Gastroesophageal sphincter (tissue), 4 donors: ENCODE measurements at regions not wholly inside any gene's neighbourhood (a gene's known extent, or its start where the extent isn't known, plus 50 kb on each side); places are given as distances from the start of the nearest gene placed in this dataset.

Source experiments
- ATAC-seq: fragments of 150-250 bp; one replicate; pipeline ENCODE4 v1.9.1; 2016; ENCODE audit warnings: mild to moderate bottlenecking, moderate library complexity
- H3K27ac ChIP-seq, 4 donors: fragments of 200-600 bp; sonication (generic) in 3 of 4; 1 replicate in 3 of 4; 2 replicates in 1 of 4; pipeline ENCODE4 v1.5.1; 2016 to 2019
- H3K27me3 ChIP-seq: fragments of 200-600 bp; sonication (generic); one replicate; pipeline ENCODE4 v1.5.1; 2019
- H3K36me3 ChIP-seq, 2 donors: fragments of 200-600 bp; sonication (generic); one replicate each; pipeline ENCODE4 v1.5.1; 2019; ENCODE audit warnings: control low read depth in 1 of 2
- H3K4me1 ChIP-seq, 3 donors: fragments of 200-600 bp; sonication (generic); 1 replicate in 2 of 3; 2 replicates in 1 of 3; pipeline ENCODE4 v1.5.1; 2016 to 2019; ENCODE audit warnings: control low read depth in 2 of 3
- H3K4me3 ChIP-seq, 2 donors: fragments of 200-600 bp; sonication (generic); one replicate each; pipeline ENCODE4 v1.5.1; 2019; ENCODE audit warnings: mild to moderate bottlenecking in 1 of 2, moderate library complexity in 1 of 2
- H3K9me3 ChIP-seq, 3 donors: fragments of 200-600 bp; sonication (generic); one replicate each; pipeline ENCODE4 v1.5.1; 2017 to 2019; ENCODE audit warnings: control low read depth in 2 of 3
- EP300 ChIP-seq: sonication (generic); formaldehyde crosslinking; IDR thresholded peaks from one replicate; pipeline ENCODE4 v1.6.1; 2017; ENCODE audit warnings: antibody characterized with exemption, mild to moderate bottlenecking
- POLR2A ChIP-seq, 2 donors: fragments of 450-650 bp; IDR thresholded peaks; one replicate each; pipeline ENCODE4 v1.6.1; 2017; ENCODE audit warnings: antibody characterized with exemption in 2 of 2, mild to moderate bottlenecking in 2 of 2, moderate library complexity in 1 of 2
- POLR2AphosphoS5 ChIP-seq: sonication (generic); formaldehyde crosslinking; IDR thresholded peaks from one replicate; pipeline ENCODE4 v1.6.1; 2017; ENCODE audit warnings: antibody characterized with exemption
- WGBS, 2 donors: methylation state at CpG; one replicate each; pipeline ENCODE4 v1.1.5; 2018; ENCODE audit warnings: low coverage in 1 of 2; 5-methylcytosine and 5-hydroxymethylcytosine counted together
- TF ChIP-seq, protein P1 (sequence below), 4 experiments: fragments of 200-600 bp in 2 of 4; fragments of 450-650 bp in 2 of 4; sonication (generic) in 1 of 4; IDR thresholded peaks; one replicate each; pipeline ENCODE4 v1.5.1; 2017 to 2019; ENCODE audit warnings: antibody characterized with exemption in 4 of 4, mild to moderate bottlenecking in 2 of 4, moderate library complexity in 2 of 4

- ATAC-seq = no peak
- no peaks in the 10 kb centered on the region for H3K36me3 ChIP-seq
- H3K4me1 ChIP-seq = no peaks in the 10 kb centered on the region
- no peak overlapping the region for H3K27ac ChIP-seq
- H3K9me3 ChIP-seq = no peaks in the 10 kb centered on the region
- 60% methylated on average over 1 of the region's 1 CpG; no CpG with 5 or more reads in 1 of the 2 donors for WGBS, 2 donors
- H3K4me3 ChIP-seq = no peak overlapping the region
- TF ChIP-seq EP300 = no peak
- H3K27me3 ChIP-seq = no peaks in the 10 kb centered on the region
Observed at GRCh38 chr1:218620956-218621355, 275.8 kb downstream of the TGFB2 start.

GRCh38 chr1:218624052-218624451 lies 278.9 kb downstream of the TGFB2 start:
- TF ChIP-seq POLR2AphosphoS5 (no peak), EP300 (no peak), POLR2A (IDR thresholded peaks at IDR 0.05) (no peak)
- TF ChIP-seq, protein P1, sequence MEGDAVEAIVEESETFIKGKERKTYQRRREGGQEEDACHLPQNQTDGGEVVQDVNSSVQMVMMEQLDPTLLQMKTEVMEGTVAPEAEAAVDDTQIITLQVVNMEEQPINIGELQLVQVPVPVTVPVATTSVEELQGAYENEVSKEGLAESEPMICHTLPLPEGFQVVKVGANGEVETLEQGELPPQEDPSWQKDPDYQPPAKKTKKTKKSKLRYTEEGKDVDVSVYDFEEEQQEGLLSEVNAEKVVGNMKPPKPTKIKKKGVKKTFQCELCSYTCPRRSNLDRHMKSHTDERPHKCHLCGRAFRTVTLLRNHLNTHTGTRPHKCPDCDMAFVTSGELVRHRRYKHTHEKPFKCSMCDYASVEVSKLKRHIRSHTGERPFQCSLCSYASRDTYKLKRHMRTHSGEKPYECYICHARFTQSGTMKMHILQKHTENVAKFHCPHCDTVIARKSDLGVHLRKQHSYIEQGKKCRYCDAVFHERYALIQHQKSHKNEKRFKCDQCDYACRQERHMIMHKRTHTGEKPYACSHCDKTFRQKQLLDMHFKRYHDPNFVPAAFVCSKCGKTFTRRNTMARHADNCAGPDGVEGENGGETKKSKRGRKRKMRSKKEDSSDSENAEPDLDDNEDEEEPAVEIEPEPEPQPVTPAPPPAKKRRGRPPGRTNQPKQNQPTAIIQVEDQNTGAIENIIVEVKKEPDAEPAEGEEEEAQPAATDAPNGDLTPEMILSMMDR (IDR thresholded peaks at IDR 0.05) = no peak
- Histone ChIP-seq H3K27me3 (no peaks in the 10 kb centered on the region), H3K9me3 (peaks cover 0 to 9% (median 0%) of the 10 kb centered on the region in 3 donors), H3K36me3 (no peaks in the 10 kb centered on the region), H3K4me1 (no peaks in the 10 kb centered on the region), H3K4me3 (no peak overlapping the region), H3K27ac (no peak overlapping the region)
- 81 to 91% methylated on average over 2 of the region's 2 CpGs for WGBS, 2 donors
- ATAC-seq = no peak

- 41 to 72% methylated on average over 2 of the region's 2 CpGs for WGBS, 2 donors
Observed at GRCh38 chr1:218625393-218625792, 280.3 kb downstream of the TGFB2 start.

GRCh38 chr1:218633238-218633988 lies 288.3 kb downstream of the TGFB2 start:
- H3K27me3 ChIP-seq = no peaks in the 10 kb centered on the region
- no peak for TF ChIP-seq POLR2A (IDR thresholded peaks at IDR 0.05)
- 80 to 100% methylated on average over 1 of the region's 9 CpGs for WGBS, 2 donors
- peaks cover 0 to 15% (median 0%) of the 10 kb centered on the region in 3 donors for H3K9me3 ChIP-seq
- no peak for ATAC-seq
- no peaks in the 10 kb centered on the region for H3K36me3 ChIP-seq
- H3K27ac ChIP-seq = no peak overlapping the region
- H3K4me1 ChIP-seq = no peaks in the 10 kb centered on the region
- no peak overlapping the region for H3K4me3 ChIP-seq

More at GRCh38 chr1:218625393-218625792, 280.3 kb downstream of the TGFB2 start:
- Histone ChIP-seq H3K4me3 (no peak overlapping the region), H3K4me1 (no peaks in the 10 kb centered on the region), H3K9me3 (peaks cover 0 to 16% (median 0%) of the 10 kb centered on the region in 3 donors), H3K36me3 (no peaks in the 10 kb centered on the region), H3K27me3 (no peaks in the 10 kb centered on the region), H3K27ac (no peak overlapping the region)
- TF ChIP-seq POLR2A (IDR thresholded peaks at IDR 0.05) = no peak
- no peak for TF ChIP-seq EP300
- no peak for TF ChIP-seq POLR2AphosphoS5
- TF ChIP-seq, protein P1 (IDR thresholded peaks at IDR 0.05) = no peak
- ATAC-seq = no peak

- H3K27me3 ChIP-seq = no peaks in the 10 kb centered on the region
- no peaks in the 10 kb centered on the region for H3K4me1 ChIP-seq
- no peak for ATAC-seq
- TF ChIP-seq, protein P1 (IDR thresholded peaks at IDR 0.05) = no peak
- TF ChIP-seq POLR2A (IDR thresholded peaks at IDR 0.05) (no peak), EP300 (no peak), POLR2AphosphoS5 (no peak)
- 63 to 89% methylated on average over 2 to 4 of the region's 4 CpGs for WGBS, 2 donors
- H3K27ac ChIP-seq = no peak overlapping the region
- no peaks in the 10 kb centered on the region for H3K36me3 ChIP-seq
- no peak overlapping the region for H3K4me3 ChIP-seq
- H3K9me3 ChIP-seq = peaks cover 0 to 9% (median 0%) of the 10 kb centered on the region in 3 donors
Observed at GRCh38 chr1:218634212-218634611, 289.1 kb downstream of the TGFB2 start.

DNA sequence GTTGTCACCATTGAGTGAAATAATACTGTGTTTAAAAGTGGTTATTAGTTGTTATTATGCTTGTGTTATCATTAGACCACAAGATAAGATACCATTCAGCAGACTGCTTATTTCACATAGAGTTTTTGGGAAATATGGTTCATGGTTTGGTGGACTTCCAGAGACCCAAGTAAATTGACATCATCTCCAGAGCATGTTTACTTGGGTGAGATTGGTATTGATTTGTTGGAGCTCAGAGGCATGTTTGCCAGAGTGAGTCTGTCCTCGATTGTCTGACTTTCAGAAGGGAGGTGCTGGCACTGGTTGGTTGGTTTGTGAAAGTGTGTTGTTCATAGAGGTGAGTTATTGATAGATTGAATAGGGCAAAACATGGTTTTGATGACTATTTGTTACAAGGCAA lies 291.4 kb downstream of the TGFB2 start:
- no peaks in the 10 kb centered on the region for H3K4me1 ChIP-seq
- H3K4me3 ChIP-seq = no peak overlapping the region
- TF ChIP-seq POLR2AphosphoS5 = no peak
- TF ChIP-seq POLR2A (IDR thresholded peaks at IDR 0.05) = no peak
- TF ChIP-seq, protein P1 (IDR thresholded peaks at IDR 0.05) = no peak
- TF ChIP-seq EP300 = no peak
- no peaks in the 10 kb centered on the region for H3K36me3 ChIP-seq
- H3K9me3 ChIP-seq = no peaks in the 10 kb centered on the region
- no peak for ATAC-seq
- WGBS, 2 donors = 70 to 82% methylated on average over 1 of the region's 1 CpG
- no peaks in the 10 kb centered on the region for H3K27me3 ChIP-seq
- no peak overlapping the region for H3K27ac ChIP-seq
